HepG2 (cell line): ENCODE measurements at regions not wholly inside any gene's neighbourhood (a gene's known extent, or its start where the extent isn't known, plus 50 kb on each side); places are given as distances from the start of the nearest gene placed in this dataset.

ENCODE experiments used
- ATAC-seq: fragments of 200-7000 bp; cut with Tn5 transposase; 3 replicates; pipeline ENCODE4 v1.9.1; 2020; ENCODE audit warnings: mild to moderate bottlenecking, moderate library complexity
- BruUV-seq: library from RNA; stranded (reverse); fragments of 400-500 nt; replicated peaks from 2 replicates; lab custom pipeline; 2021; lab: Mats Ljungman, UMichigan
- CTCF ChIA-PET: fragments of 300-600 bp; formaldehyde crosslinking; extraction: SDS; loops from one replicate; lab custom pipeline; 2021; ENCODE audit warnings: low total read pairs, inconsistent platforms, low intra/inter-chr PET ratio; lab: Yijun Ruan, JAX
- POLR2A ChIA-PET: fragments of 350-600 bp; sonication (Branson Sonifier 250); formaldehyde crosslinking; loops from one replicate; lab custom pipeline; 2020; ENCODE audit warnings: antibody characterized with exemption, inconsistent platforms; lab: Yijun Ruan, JAX
- DNase-seq: peaks from one replicate; pipeline ENCODE4 v3.0.0-alpha.2; 2015; ENCODE audit warnings: low spot score
- FAIRE-seq: peaks from 3 replicates; lab custom pipeline; 2011; peaks lifted over from hg19 to GRCh38; lab: Jason Lieb, UNC
- H2AFZ ChIP-seq: one replicate; pipeline ENCODE4 v1.6.1; 2011; ENCODE audit warnings: low read length, inconsistent platforms
- H3K27ac ChIP-seq: fragments of 300-600 bp; 3 replicates; pipeline ENCODE4 v1.8.0; 2011; ENCODE audit warnings: mixed run types, mild to moderate bottlenecking, mixed read lengths, low read length, inconsistent platforms; ENCODE audit not compliant: insufficient read depth; ENCODE audit errors: extremely low read length
- H3K27me3 ChIP-seq, 2 experiments: fragments of 200-600 bp in 1 of 2; 2 replicates in 1 of 2; 3 replicates in 1 of 2; pipeline versions ENCODE4 v1.6.0 to v1.8.0; 2011; ENCODE audit warnings: low read length in 2 of 2, mild to moderate bottlenecking in 2 of 2, moderate library complexity in 2 of 2, inconsistent platforms in 1 of 2; ENCODE audit not compliant: insufficient read depth in 2 of 2, control insufficient read depth in 1 of 2
- H3K36me3 ChIP-seq, 2 experiments: fragments of 200-600 bp in 1 of 2; replicated peaks in 1 of 2; 2 replicates in 1 of 2; 3 replicates in 1 of 2; pipeline versions ENCODE4 v1.5.1 to v1.8.0; 2011; ENCODE audit warnings: low read length in 2 of 2, inconsistent platforms in 1 of 2; ENCODE audit not compliant: insufficient read depth in 2 of 2, control insufficient read depth in 1 of 2
- H3K4me1 ChIP-seq: 2 replicates; pipeline ENCODE4 v1.5.1; 2012; ENCODE audit warnings: low read length, inconsistent platforms; ENCODE audit not compliant: insufficient read depth
- H3K4me2 ChIP-seq: 2 replicates; pipeline ENCODE4 v1.6.0; 2011; ENCODE audit warnings: low read depth, low read length, inconsistent platforms
- H3K4me3 ChIP-seq, 3 experiments: fragments of 200-600 bp in 1 of 3; sonication (generic), shearing (Covaris generic) in 1 of 3; replicated peaks in 1 of 3; 2 replicates each; pipeline ENCODE4 v1.5.1; 2011 to 2016; ENCODE audit warnings: low read length in 3 of 3, inconsistent platforms in 2 of 3, low read depth in 2 of 3, mild to moderate bottlenecking in 2 of 3, control low read depth in 1 of 3, mixed read lengths in 1 of 3; ENCODE audit not compliant: insufficient read depth in 1 of 3
- H3K79me2 ChIP-seq: one replicate; pipeline ENCODE4 v1.6.1; 2011; ENCODE audit warnings: low read length, inconsistent platforms; ENCODE audit not compliant: insufficient read depth
- H3K9ac ChIP-seq: 2 replicates; pipeline ENCODE4 v1.6.0; 2011; ENCODE audit warnings: mild to moderate bottlenecking, low read depth, low read length, inconsistent platforms; ENCODE audit not compliant: insufficient read depth
- H3K9me3 ChIP-seq: 2 replicates; pipeline ENCODE4 v1.5.1; 2012; ENCODE audit warnings: mild to moderate bottlenecking, low read length
- H4K20me1 ChIP-seq: 2 replicates; pipeline ENCODE4 v1.6.0; 2011; ENCODE audit warnings: inconsistent platforms, mild to moderate bottlenecking, low read length, moderate library complexity; ENCODE audit not compliant: insufficient read depth
- BCLAF1 ChIP-seq: fragments of 450-650 bp; IDR thresholded peaks from 2 replicates; pipeline ENCODE4 v1.6.1; 2017; ENCODE audit warnings: mild to moderate bottlenecking
- CTCF ChIP-seq: sonication (generic); formaldehyde crosslinking; IDR thresholded peaks from 2 replicates; pipeline ENCODE4 v1.5.0; 2020; ENCODE audit warnings: mild to moderate bottlenecking, missing genetic modification reagents, moderate library complexity
- ELF3 ChIP-seq: IDR thresholded peaks from 2 replicates; pipeline ENCODE4 v1.6.1; 2016; ENCODE audit warnings: missing genetic modification reagents, missing compliant biosample characterization
- ESRRA ChIP-seq: sonication (generic); formaldehyde crosslinking; IDR thresholded peaks from 2 replicates; pipeline ENCODE4 v1.5.1; 2020; ENCODE audit warnings: mild to moderate bottlenecking, low read depth, missing genetic modification reagents
- GATAD2A ChIP-seq: IDR thresholded peaks from 2 replicates; pipeline ENCODE4 v1.6.1; 2016
- JUN ChIP-seq: sonication (generic); formaldehyde crosslinking; IDR thresholded peaks from 2 replicates; pipeline ENCODE4 v1.4.0; 2020; ENCODE audit warnings: mild to moderate bottlenecking, missing genetic modification reagents
- MED13 ChIP-seq: sonication (generic); formaldehyde crosslinking; IDR thresholded peaks from 2 replicates; pipeline ENCODE4 v1.5.0; 2020; ENCODE audit warnings: missing genetic modification reagents
- MYPOP ChIP-seq: sonication (generic); formaldehyde crosslinking; IDR thresholded peaks from 2 replicates; pipeline ENCODE4 v1.8.1; 2023; ENCODE audit warnings: mild to moderate bottlenecking, moderate library complexity, missing genetic modification reagents
- NFYC ChIP-seq: IDR thresholded peaks from 2 replicates; pipeline ENCODE4 v1.6.1; 2016; ENCODE audit warnings: missing genetic modification reagents, missing compliant biosample characterization
- PHB2 ChIP-seq: fragments of 450-650 bp; IDR thresholded peaks from 2 replicates; pipeline ENCODE4 v1.6.1; 2018; ENCODE audit not compliant: partially characterized antibody
- RFXANK ChIP-seq: IDR thresholded peaks from 2 replicates; pipeline ENCODE4 v1.6.1; 2016
- SRSF4 ChIP-seq: fragments of 200-400 bp; formaldehyde crosslinking; IDR thresholded peaks from one replicate; pipeline ENCODE4 v1.6.1; 2018; ENCODE audit warnings: mild to moderate bottlenecking, low read depth, low read length, moderate library complexity; ENCODE audit not compliant: poor library complexity, severe bottlenecking
- STAG1 ChIP-seq: sonication (generic); formaldehyde crosslinking; IDR thresholded peaks from 2 replicates; pipeline ENCODE4 v1.4.0; 2020; ENCODE audit warnings: missing genetic modification reagents
- ZBTB43 ChIP-seq: sonication (generic); formaldehyde crosslinking; conservative IDR thresholded peaks from 2 replicates; pipeline ENCODE4 v1.4.0; 2020; ENCODE audit warnings: missing genetic modification reagents
- ZNF121 ChIP-seq: sonication (generic); formaldehyde crosslinking; IDR thresholded peaks from 2 replicates; pipeline ENCODE4 v1.5.0; 2020; ENCODE audit warnings: mild to moderate bottlenecking, missing genetic modification reagents
- ZSCAN12 ChIP-seq: sonication (generic); formaldehyde crosslinking; IDR thresholded peaks from 2 replicates; pipeline ENCODE4 v1.9.0; 2021; ENCODE audit warnings: mild to moderate bottlenecking, missing genetic modification reagents
- WGBS: methylation state at CpG from one replicate; pipeline ENCODE4 v1.1.6; 2017; ENCODE audit warnings: low lambda C conversion rate; 5-methylcytosine and 5-hydroxymethylcytosine counted together
- in situ Hi-C: cut with HindIII; loops from 2 replicates; pipeline ENCODE4 v1.10.0; 2017; ENCODE audit warnings: low pct_unique_long_range_greater_than_20kb; ENCODE audit not compliant: extremely low pct_ligation_motif_present
- intact Hi-C: fragments of 100-400 bp; cut with micrococcal nuclease; formaldehyde crosslinking; loops from one replicate; pipeline ENCODE4 v1.10.0; 2022; ENCODE audit not compliant: unreplicated experiment

- Histone ChIP-seq H3K27me3 (peaks cover 0 to 12% of the 10 kb centered on the region in 2 experiments; a peak in 3 of 5 replicates), H3K36me3 (no peaks in the 10 kb centered on the region), H4K20me1 (no peaks in the 10 kb centered on the region), H2AFZ (no peak overlapping the region), H3K4me2 (no peak overlapping the region), H3K79me2 (no peaks in the 10 kb centered on the region), H3K4me3 (no peak overlapping the region), H3K9ac (no peak overlapping the region), H3K9me3 (no peaks in the 10 kb centered on the region), H3K27ac (no peak overlapping the region), H3K4me1 (no peaks in the 10 kb centered on the region)
- in situ Hi-C loops (no loop called here), intact Hi-C loops (no loop called here)
- ChIA-PET POLR2A (no interaction called here), CTCF (no interaction called here)
- FAIRE-seq, result no peak
- 50% methylated on average over 1 of the region's 14 CpGs for WGBS
- no peak for DNase-seq
- ATAC-seq, result no peak
- TF ChIP-seq PHB2 (no peak), ESRRA (CRISPR knock-in tag) (no peak), SRSF4 (no peak), ZNF121 (CRISPR knock-in tag) (no peak), ZBTB43 (CRISPR knock-in tag) (no peak), JUN (CRISPR knock-in tag) (no peak), GATAD2A (no peak), RFXANK (no peak), MYPOP (CRISPR knock-in tag) (no peak), STAG1 (CRISPR knock-in tag) (0 out of 2 replicates have a peak, but pooled peaks have one; percentile 12), ELF3 (CRISPR knock-in tag) (no peak), NFYC (CRISPR knock-in tag) (no peak), BCLAF1 (no peak), MED13 (CRISPR knock-in tag) (no peak), CTCF (CRISPR knock-in tag) (peak; percentile 33), ZSCAN12 (CRISPR knock-in tag) (no peak)
- no TSS peak for BruUV-seq
Observed at GRCh38 chr12:107873223-107873622, 98.7 kb downstream of the ASCL4 start.
